ENCODE measurements at regions not wholly inside any gene's neighbourhood (a gene's known extent, or its start where the extent isn't known, plus 50 kb on each side); places are given as distances from the start of the nearest gene placed in this dataset.

DNA sequence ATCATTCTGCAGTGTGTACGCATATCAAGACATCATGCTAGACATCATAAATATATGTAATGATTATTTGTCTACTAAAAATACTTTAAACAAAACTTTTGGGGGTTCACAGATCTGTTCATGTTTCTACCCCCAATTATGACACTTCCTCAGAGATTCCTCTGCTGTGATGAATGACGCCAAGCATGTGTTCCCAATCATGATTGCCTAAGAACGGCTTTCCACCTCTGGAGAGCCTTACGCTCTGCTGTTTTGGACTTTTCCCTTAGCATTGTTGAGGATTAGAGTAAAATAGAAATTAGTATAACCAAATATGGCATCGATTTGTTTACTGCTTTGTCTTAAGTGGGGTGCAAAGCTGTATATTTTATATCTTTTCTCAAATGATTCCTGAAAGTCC, 236.3 kb upstream of the IGFBP3 start:
- no peak overlapping the region for H3K4me3 ChIP-seq (ENCODE audit: low read depth, low read length)
- no peak for TF ChIP-seq CTCF (IDR thresholded peaks at IDR 0.05; ENCODE audit: control insufficient read depth, extremely low read depth, insufficient read depth)
- no peak for DNase-seq (ENCODE audit: low read depth)

- H3K4me3 ChIP-seq (ENCODE audit: low read depth, low read length) = no peak overlapping the region
- TF ChIP-seq CTCF (IDR thresholded peaks at IDR 0.05; ENCODE audit: control insufficient read depth, extremely low read depth, insufficient read depth) = no peak
- DNase-seq (ENCODE audit: low read depth) = no peak
These were observed 235.8 kb upstream of the IGFBP3 start for GRCh38 chr7:46156853-46157252.

DNA sequence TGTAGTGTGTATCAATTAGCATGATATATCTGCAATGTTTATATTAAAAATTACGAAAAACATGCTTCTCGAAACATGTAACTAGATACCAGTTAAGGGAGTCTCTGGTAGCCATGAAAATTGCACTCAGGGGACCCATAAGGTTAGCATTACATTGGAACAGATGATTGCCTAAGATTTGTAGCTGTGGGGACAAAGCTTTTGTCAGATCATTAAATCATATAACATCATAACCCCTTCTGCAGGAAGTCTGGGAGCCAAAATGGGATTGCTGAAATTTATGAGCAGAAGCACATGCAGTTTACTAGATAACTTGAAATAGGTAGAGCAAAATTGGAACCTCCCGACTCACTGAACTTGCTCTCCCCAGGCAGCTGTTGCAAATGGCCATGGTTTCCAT, 235.0 kb upstream of the IGFBP3 start:
- DNase-seq (ENCODE audit: low read depth) = no peak
- H3K4me3 ChIP-seq (ENCODE audit: low read depth, low read length) = no peak overlapping the region
- TF ChIP-seq CTCF (IDR thresholded peaks at IDR 0.05; ENCODE audit: control insufficient read depth, extremely low read depth, insufficient read depth) = no peak

DNA sequence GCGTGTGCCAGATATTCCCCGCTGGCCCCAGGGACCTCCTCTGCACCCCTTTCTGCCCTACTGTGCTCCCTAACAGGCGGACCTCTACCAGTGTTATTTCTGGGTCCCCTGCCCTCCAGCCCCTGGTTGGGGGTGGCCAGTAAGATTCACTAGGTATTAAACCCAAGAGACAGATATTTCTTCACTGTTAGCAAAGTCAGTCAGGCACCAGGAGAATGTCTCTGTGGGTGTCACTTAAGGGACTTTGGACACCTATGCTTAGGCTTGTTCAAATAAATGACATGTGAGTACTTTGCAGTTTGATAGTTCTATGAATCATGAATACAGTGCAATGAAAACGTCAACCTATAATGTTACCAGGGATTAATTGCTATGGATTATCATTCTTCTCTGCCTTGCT, 234.3 kb upstream of the IGFBP3 start:
- no peak overlapping the region for H3K4me3 ChIP-seq (ENCODE audit: low read depth, low read length)
- no peak for TF ChIP-seq CTCF (IDR thresholded peaks at IDR 0.05; ENCODE audit: control insufficient read depth, extremely low read depth, insufficient read depth)
- DNase-seq (ENCODE audit: low read depth) = no peak

- TF ChIP-seq CTCF (IDR thresholded peaks at IDR 0.05; ENCODE audit: control insufficient read depth, extremely low read depth, insufficient read depth) = no peak
- DNase-seq (ENCODE audit: low read depth) = no peak
- no peak overlapping the region for H3K4me3 ChIP-seq (ENCODE audit: low read depth, low read length)
These were observed 233.1 kb upstream of the IGFBP3 start for GRCh38 chr7:46153951-46154787.

DNA sequence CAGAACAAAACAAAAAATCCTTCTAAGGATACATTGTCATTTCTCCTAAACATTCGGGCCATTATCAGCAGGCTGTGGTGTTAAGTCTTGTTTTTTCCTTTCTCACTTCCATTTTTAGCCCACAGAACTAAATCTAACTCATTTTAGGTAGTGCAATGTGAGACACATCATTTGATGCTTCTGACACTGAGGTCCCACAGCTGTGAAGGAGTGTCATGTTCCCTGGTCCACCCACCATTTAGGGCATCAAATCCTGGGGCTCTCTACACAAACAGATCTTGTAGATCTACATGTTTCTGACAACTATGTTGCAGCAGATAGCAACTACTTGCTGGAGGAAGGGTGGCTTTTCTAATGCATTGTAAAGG, 232.5 kb upstream of the IGFBP3 start:
- DNase-seq (ENCODE audit: low read depth) = no peak
- H3K4me3 ChIP-seq (ENCODE audit: low read depth, low read length) = no peak overlapping the region
- no peak for TF ChIP-seq CTCF (IDR thresholded peaks at IDR 0.05; ENCODE audit: control insufficient read depth, extremely low read depth, insufficient read depth)

DNA sequence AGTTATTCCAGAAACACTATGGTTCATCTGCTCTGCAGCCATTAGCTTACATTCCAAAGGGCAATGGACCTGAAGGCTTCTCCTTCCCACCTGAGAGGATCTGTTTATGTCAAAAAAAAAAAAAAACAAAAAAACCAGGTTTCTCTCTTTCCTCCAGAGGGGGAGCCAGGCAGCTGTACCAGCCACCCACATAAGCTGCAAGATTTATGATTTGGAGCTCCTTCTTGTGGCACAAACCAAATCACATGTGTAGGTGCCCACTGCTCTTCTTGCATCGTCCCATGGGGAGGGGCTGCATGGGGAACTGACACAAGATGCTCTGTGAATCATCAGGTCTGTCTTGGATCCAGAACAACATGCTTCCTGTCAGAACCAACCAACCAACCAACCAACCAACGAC, 231.6 kb upstream of the IGFBP3 start:
- no peak for TF ChIP-seq CTCF (IDR thresholded peaks at IDR 0.05; ENCODE audit: control insufficient read depth, extremely low read depth, insufficient read depth)
- no peak overlapping the region for H3K4me3 ChIP-seq (ENCODE audit: low read depth, low read length)
- DNase-seq (ENCODE audit: low read depth) = no peak
